ENCODE measurements at regions not wholly inside any gene's neighbourhood (a gene's known extent, or its start where the extent isn't known, plus 50 kb on each side); places are given as distances from the start of the nearest gene placed in this dataset.

- Histone ChIP-seq H3K27ac (ENCODE audit: low read depth in 1 of 3, low read length in 2 of 3) (no peak overlapping the region), H3K27me3 (ENCODE audit: control insufficient read depth in 3 of 3, insufficient read depth in 3 of 3, low read length in 3 of 3) (no peaks in the 10 kb centered on the region), H3K36me3 (ENCODE audit: control insufficient read depth in 3 of 3, insufficient read depth in 2 of 3, low read depth in 1 of 3, low read length in 3 of 3) (peaks cover 0 to 3% (median 0%) of the 10 kb centered on the region in 3 donors), H3K4me1 (ENCODE audit: control insufficient read depth in 3 of 3, insufficient read depth in 2 of 3, low read depth in 1 of 3, low read length in 2 of 3) (no peaks in the 10 kb centered on the region), H3K4me3 (ENCODE audit: low read depth in 1 of 3, low read length in 3 of 3) (peak overlapping the region in 1 of 3 donors; percentile 18), H3K9me3 (ENCODE audit: control insufficient read depth in 2 of 2, insufficient read depth in 1 of 2, low read depth in 1 of 2, low read length in 1 of 2) (no peaks in the 10 kb centered on the region)
- DNase-seq (peak in 1 of 2 donors; percentile 62), FAIRE-seq (no peak)
- WGBS, 3 donors: 16 to 44% (median 30%) methylated on average over 8 of the region's 8 CpGs
Observed at GRCh38 chr1:173406783-173407230, 70.3 kb upstream of the PRDX6 start.

DNA sequence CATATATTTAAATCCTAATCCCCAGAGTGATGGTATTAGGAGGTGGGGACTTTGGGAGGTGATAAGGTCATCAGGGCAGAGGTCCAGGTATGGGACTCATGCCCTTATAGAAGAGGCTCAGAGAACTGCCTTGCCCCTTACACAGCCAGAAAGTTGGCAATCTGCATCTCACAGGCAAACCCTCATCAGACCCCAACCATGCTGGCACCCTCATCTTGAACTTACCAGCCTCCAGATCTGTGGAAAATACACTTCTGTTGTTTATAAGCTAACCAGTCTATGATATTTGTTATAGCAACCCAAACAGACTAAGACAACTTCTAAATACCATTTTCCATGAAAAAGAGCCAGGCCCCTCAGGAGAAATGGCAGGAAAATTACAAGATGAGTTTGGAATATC, 69.3 kb upstream of the PRDX6 start:
- DNase-seq: no peak
- no peak for FAIRE-seq

DNA sequence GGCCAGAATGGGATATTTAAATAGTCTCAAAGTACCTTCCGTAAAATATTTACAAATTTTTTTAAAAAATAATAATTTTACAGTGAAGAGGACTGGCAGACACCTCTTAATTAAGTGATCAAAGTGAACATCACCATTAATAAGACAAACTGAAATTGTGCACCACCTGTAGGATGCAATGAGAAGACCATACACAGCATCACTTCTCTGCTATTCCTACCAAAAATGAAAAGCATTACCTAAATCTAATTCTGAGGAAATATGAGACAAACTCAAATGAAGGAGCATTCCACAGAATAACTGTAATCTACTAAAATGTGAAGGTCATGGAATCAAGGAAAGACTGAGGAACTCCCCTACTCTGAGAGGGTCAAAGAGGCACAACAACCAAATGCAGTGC, 68.2 kb upstream of the PRDX6 start:
- no peaks in the 10 kb centered on the region for H3K27me3 ChIP-seq (ENCODE audit: control insufficient read depth in 3 of 3, insufficient read depth in 3 of 3, low read length in 3 of 3)
- 87 to 100% (median 98%) methylated on average over 1 of the region's 1 CpG for WGBS, 3 donors
- H3K4me1 ChIP-seq (ENCODE audit: control insufficient read depth in 3 of 3, insufficient read depth in 2 of 3, low read depth in 1 of 3, low read length in 2 of 3): peaks cover 0 to 7% (median 1%) of the 10 kb centered on the region in 3 donors
- DNase-seq (no peak), FAIRE-seq (no peak)
- no peak overlapping the region for H3K27ac ChIP-seq (ENCODE audit: low read depth in 1 of 3, low read length in 2 of 3)
- H3K9me3 ChIP-seq (ENCODE audit: control insufficient read depth in 2 of 2, insufficient read depth in 1 of 2, low read depth in 1 of 2, low read length in 1 of 2): no peaks in the 10 kb centered on the region
- no peak overlapping the region for H3K4me3 ChIP-seq (ENCODE audit: low read depth in 1 of 3, low read length in 3 of 3)
- H3K36me3 ChIP-seq (ENCODE audit: control insufficient read depth in 3 of 3, insufficient read depth in 2 of 3, low read depth in 1 of 3, low read length in 3 of 3): peaks cover 0 to 3% (median 0%) of the 10 kb centered on the region in 3 donors

More for the DNA sequence above, 69.3 kb upstream of the PRDX6 start:
- H3K4me1 ChIP-seq (ENCODE audit: control insufficient read depth in 3 of 3, insufficient read depth in 2 of 3, low read depth in 1 of 3, low read length in 2 of 3): no peaks in the 10 kb centered on the region
- peaks cover 0 to 3% (median 0%) of the 10 kb centered on the region in 3 donors for H3K36me3 ChIP-seq (ENCODE audit: control insufficient read depth in 3 of 3, insufficient read depth in 2 of 3, low read depth in 1 of 3, low read length in 3 of 3)
- no peaks in the 10 kb centered on the region for H3K27me3 ChIP-seq (ENCODE audit: control insufficient read depth in 3 of 3, insufficient read depth in 3 of 3, low read length in 3 of 3)
- H3K9me3 ChIP-seq (ENCODE audit: control insufficient read depth in 2 of 2, insufficient read depth in 1 of 2, low read depth in 1 of 2, low read length in 1 of 2): no peaks in the 10 kb centered on the region
- H3K4me3 ChIP-seq (ENCODE audit: low read depth in 1 of 3, low read length in 3 of 3): no peak overlapping the region
- no peak overlapping the region for H3K27ac ChIP-seq (ENCODE audit: low read depth in 1 of 3, low read length in 2 of 3)

- no peak for FAIRE-seq
- Histone ChIP-seq H3K4me1 (ENCODE audit: control insufficient read depth in 3 of 3, insufficient read depth in 2 of 3, low read depth in 1 of 3, low read length in 2 of 3) (peaks cover 0 to 10% (median 2%) of the 10 kb centered on the region in 3 donors), H3K9me3 (ENCODE audit: control insufficient read depth in 2 of 2, insufficient read depth in 1 of 2, low read depth in 1 of 2, low read length in 1 of 2) (no peaks in the 10 kb centered on the region), H3K4me3 (ENCODE audit: low read depth in 1 of 3, low read length in 3 of 3) (no peak overlapping the region), H3K27ac (ENCODE audit: low read depth in 1 of 3, low read length in 2 of 3) (no peak overlapping the region), H3K36me3 (ENCODE audit: control insufficient read depth in 3 of 3, insufficient read depth in 2 of 3, low read depth in 1 of 3, low read length in 3 of 3) (peaks cover 0 to 3% (median 0%) of the 10 kb centered on the region in 3 donors), H3K27me3 (ENCODE audit: control insufficient read depth in 3 of 3, insufficient read depth in 3 of 3, low read length in 3 of 3) (no peaks in the 10 kb centered on the region)
- no peak for DNase-seq
- 37 to 60% (median 47%) methylated on average over 3 of the region's 3 CpGs for WGBS, 3 donors
Observed at GRCh38 chr1:173409613-173410012, 67.5 kb upstream of the PRDX6 start.

DNA sequence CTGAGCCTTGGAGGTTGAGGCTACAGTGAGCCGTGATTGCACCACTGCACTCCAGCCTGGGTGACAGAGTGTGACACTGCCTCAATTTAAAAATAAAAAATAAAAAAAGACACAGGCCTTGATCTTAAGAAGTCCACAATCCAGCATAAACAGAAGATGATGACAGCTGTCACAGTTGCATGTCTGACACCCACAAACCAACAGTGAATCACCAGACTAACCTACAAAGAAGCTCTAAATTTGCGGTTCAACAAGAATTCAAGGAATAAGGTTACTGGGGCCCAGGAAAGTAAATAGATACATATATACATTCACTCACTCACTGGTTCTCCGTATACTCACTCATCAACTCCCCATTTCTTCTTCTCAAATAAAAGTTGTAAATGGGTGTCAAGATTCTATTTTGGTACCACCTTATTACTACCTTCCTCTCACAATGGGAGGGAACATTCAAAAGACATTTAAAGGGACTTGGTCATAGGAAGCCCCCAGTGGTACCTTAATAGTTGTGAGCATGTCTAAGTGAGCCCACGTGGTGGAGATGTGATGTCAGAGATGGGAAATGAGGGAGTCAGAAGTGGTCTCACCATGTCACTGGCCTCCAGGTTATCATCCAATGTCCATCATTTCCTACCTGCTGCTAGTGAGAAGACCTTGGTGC, 66.9 kb upstream of the PRDX6 start:
- no peaks in the 10 kb centered on the region for H3K9me3 ChIP-seq (ENCODE audit: control insufficient read depth in 2 of 2, insufficient read depth in 1 of 2, low read depth in 1 of 2, low read length in 1 of 2)
- no peak overlapping the region for H3K27ac ChIP-seq (ENCODE audit: low read depth in 1 of 3, low read length in 2 of 3)
- WGBS, 3 donors: 72 to 86% (median 84%) methylated on average over 4 of the region's 4 CpGs
- no peaks in the 10 kb centered on the region for H3K27me3 ChIP-seq (ENCODE audit: control insufficient read depth in 3 of 3, insufficient read depth in 3 of 3, low read length in 3 of 3)
- H3K4me1 ChIP-seq (ENCODE audit: control insufficient read depth in 3 of 3, insufficient read depth in 2 of 3, low read depth in 1 of 3, low read length in 2 of 3): peaks cover 0 to 10% (median 2%) of the 10 kb centered on the region in 3 donors
- no peak for DNase-seq
- peaks cover 0 to 3% (median 0%) of the 10 kb centered on the region in 3 donors for H3K36me3 ChIP-seq (ENCODE audit: control insufficient read depth in 3 of 3, insufficient read depth in 2 of 3, low read depth in 1 of 3, low read length in 3 of 3)
- no peak overlapping the region for H3K4me3 ChIP-seq (ENCODE audit: low read depth in 1 of 3, low read length in 3 of 3)
- FAIRE-seq: no peak

- 75 to 91% (median 81%) methylated on average over 5 of the region's 5 CpGs for WGBS, 3 donors
- FAIRE-seq (no peak), DNase-seq (no peak)
- peaks cover 0 to 3% (median 0%) of the 10 kb centered on the region in 3 donors for H3K36me3 ChIP-seq (ENCODE audit: control insufficient read depth in 3 of 3, insufficient read depth in 2 of 3, low read depth in 1 of 3, low read length in 3 of 3)
- H3K9me3 ChIP-seq (ENCODE audit: control insufficient read depth in 2 of 2, insufficient read depth in 1 of 2, low read depth in 1 of 2, low read length in 1 of 2): no peaks in the 10 kb centered on the region
- no peaks in the 10 kb centered on the region for H3K27me3 ChIP-seq (ENCODE audit: control insufficient read depth in 3 of 3, insufficient read depth in 3 of 3, low read length in 3 of 3)
- peaks cover 0 to 10% (median 5%) of the 10 kb centered on the region in 3 donors for H3K4me1 ChIP-seq (ENCODE audit: control insufficient read depth in 3 of 3, insufficient read depth in 2 of 3, low read depth in 1 of 3, low read length in 2 of 3)
- H3K4me3 ChIP-seq (ENCODE audit: low read depth in 1 of 3, low read length in 3 of 3): no peak overlapping the region
- H3K27ac ChIP-seq (ENCODE audit: low read depth in 1 of 3, low read length in 2 of 3): no peak overlapping the region
Observed at GRCh38 chr1:173410794-173411236, 66.3 kb upstream of the PRDX6 start.

DNA sequence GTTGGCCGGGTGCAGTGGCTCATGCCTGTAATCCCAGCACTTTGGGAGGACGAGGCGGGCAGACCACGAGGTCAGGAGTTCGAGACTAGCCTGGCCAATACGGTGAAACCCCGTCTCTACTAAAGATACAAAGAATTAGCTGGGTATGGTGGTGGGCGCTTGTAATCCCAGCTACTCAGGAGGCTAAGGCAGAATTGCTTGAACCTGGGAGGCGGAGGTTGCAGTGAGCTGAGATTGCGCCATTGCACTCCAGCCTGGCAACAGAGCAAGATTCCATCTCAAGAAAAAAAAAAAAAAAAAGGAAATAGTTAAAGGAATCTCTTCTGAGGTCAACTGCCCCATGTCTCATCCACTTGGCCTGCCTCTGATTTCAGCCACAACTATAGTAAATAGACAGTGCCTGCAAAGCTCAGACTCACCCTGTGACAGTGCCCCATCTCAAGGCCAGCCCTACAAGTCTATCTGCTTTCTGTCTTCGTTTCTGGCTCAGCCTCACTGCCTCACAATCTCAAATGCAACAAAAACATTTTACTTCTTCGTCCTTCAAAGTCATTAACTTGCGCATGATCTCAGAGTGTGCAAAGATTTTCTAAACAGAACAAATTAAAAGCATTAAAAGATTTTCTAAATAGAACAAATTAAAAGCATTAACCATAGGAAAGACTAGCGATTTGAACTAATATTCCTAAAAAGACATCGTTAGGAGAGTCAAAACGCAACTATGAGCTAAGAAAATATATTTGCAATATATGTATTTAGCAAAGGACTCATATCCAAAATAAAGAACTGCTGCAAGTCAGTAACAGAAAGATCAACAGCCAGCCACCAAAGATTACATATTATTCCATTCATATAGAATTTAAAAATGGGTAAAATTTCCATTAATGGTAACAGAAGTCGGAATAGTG, 65.0 kb upstream of the PRDX6 start:
- H3K4me3 ChIP-seq (ENCODE audit: low read depth in 1 of 3, low read length in 3 of 3): no peak overlapping the region
- peaks cover 0 to 10% (median 5%) of the 10 kb centered on the region in 3 donors for H3K4me1 ChIP-seq (ENCODE audit: control insufficient read depth in 3 of 3, insufficient read depth in 2 of 3, low read depth in 1 of 3, low read length in 2 of 3)
- H3K27me3 ChIP-seq (ENCODE audit: control insufficient read depth in 3 of 3, insufficient read depth in 3 of 3, low read length in 3 of 3): no peaks in the 10 kb centered on the region
- H3K36me3 ChIP-seq (ENCODE audit: control insufficient read depth in 3 of 3, insufficient read depth in 2 of 3, low read depth in 1 of 3, low read length in 3 of 3): peaks cover 0 to under 1% (median 0%) of the 10 kb centered on the region in 3 donors
- DNase-seq: no peak
- no peak for FAIRE-seq
- WGBS, 3 donors: 82 to 86% (median 83%) methylated on average over 14 to 17 of the region's 17 CpGs
- H3K27ac ChIP-seq (ENCODE audit: low read depth in 1 of 3, low read length in 2 of 3): no peak overlapping the region
- H3K9me3 ChIP-seq (ENCODE audit: control insufficient read depth in 2 of 2, insufficient read depth in 1 of 2, low read depth in 1 of 2, low read length in 1 of 2): no peaks in the 10 kb centered on the region

GRCh38 chr1:173413271-173413707, 63.8 kb upstream of the PRDX6 start:
- FAIRE-seq: no peak
- Histone ChIP-seq H3K36me3 (ENCODE audit: control insufficient read depth in 3 of 3, insufficient read depth in 2 of 3, low read depth in 1 of 3, low read length in 3 of 3) (peaks cover 0 to 5% (median 0%) of the 10 kb centered on the region in 3 donors), H3K4me1 (ENCODE audit: control insufficient read depth in 3 of 3, insufficient read depth in 2 of 3, low read depth in 1 of 3, low read length in 2 of 3) (peaks cover 0 to 10% (median 5%) of the 10 kb centered on the region in 3 donors), H3K27me3 (ENCODE audit: control insufficient read depth in 3 of 3, insufficient read depth in 3 of 3, low read length in 3 of 3) (no peaks in the 10 kb centered on the region), H3K9me3 (ENCODE audit: control insufficient read depth in 2 of 2, insufficient read depth in 1 of 2, low read depth in 1 of 2, low read length in 1 of 2) (no peaks in the 10 kb centered on the region), H3K27ac (ENCODE audit: low read depth in 1 of 3, low read length in 2 of 3) (no peak overlapping the region), H3K4me3 (ENCODE audit: low read depth in 1 of 3, low read length in 3 of 3) (no peak overlapping the region)
- no peak for DNase-seq
- 68 to 85% (median 81%) methylated on average over 7 of the region's 7 CpGs for WGBS, 3 donors

All from small intestine (tissue), 7 donors.